Neural progenitor cell (in vitro differentiated cells): ENCODE measurements at regions not wholly inside any gene's neighbourhood (a gene's known extent, or its start where the extent isn't known, plus 50 kb on each side); places are given as distances from the start of the nearest gene placed in this dataset.
A peak's percentile ranks its signal among the peaks of the same experiment; 100 is the strongest.

Source experiments
- DNase-seq: peaks from one replicate; pipeline ENCODE4 v3.0.0-alpha.2; 2016; ENCODE audit warnings: low spot score
- H2AFZ ChIP-seq: fragments of 200-600 bp; sonication (generic); replicated peaks from 2 replicates; pipeline ENCODE4 v1.6.1; 2016; ENCODE audit warnings: antibody characterized with exemption
- H3F3A ChIP-seq: fragments of 200-600 bp; sonication (generic); 2 replicates; pipeline ENCODE4 v1.6.1; 2016; ENCODE audit warnings: antibody characterized with exemption, low read depth
- H3K27ac ChIP-seq: fragments of 200-600 bp; sonication (generic); 2 replicates; pipeline ENCODE4 v1.5.1; 2016; ENCODE audit warnings: mild to moderate bottlenecking
- H3K27me3 ChIP-seq: fragments of 200-600 bp; sonication (generic); 2 replicates; pipeline ENCODE4 v1.6.1; 2016; ENCODE audit warnings: mild to moderate bottlenecking, moderate library complexity
- H3K36me3 ChIP-seq: fragments of 200-600 bp; sonication (generic); 2 replicates; pipeline ENCODE4 v1.5.1; 2016
- H3K4me1 ChIP-seq: fragments of 200-600 bp; sonication (generic); 2 replicates; pipeline ENCODE4 v1.6.1; 2016; ENCODE audit warnings: mixed run types
- H3K4me2 ChIP-seq: fragments of 200-600 bp; sonication (generic); 2 replicates; pipeline ENCODE4 v1.6.1; 2016
- H3K4me3 ChIP-seq: fragments of 200-600 bp; sonication (generic); 2 replicates; pipeline ENCODE4 v1.5.1; 2016
- H3K79me2 ChIP-seq: fragments of 200-600 bp; sonication (generic); 2 replicates; pipeline ENCODE4 v1.6.1; 2016; ENCODE audit warnings: low read depth
- H3K9ac ChIP-seq: fragments of 200-600 bp; sonication (generic); 2 replicates; pipeline ENCODE4 v1.6.1; 2016
- H3K9me3 ChIP-seq: fragments of 200-600 bp; sonication (generic); 2 replicates; pipeline ENCODE4 v1.5.1; 2016; ENCODE audit warnings: low read depth
- H4K20me1 ChIP-seq: fragments of 200-600 bp; sonication (generic); 2 replicates; pipeline ENCODE4 v1.6.1; 2016; ENCODE audit warnings: low read depth
- H3K27ac Mint-ChIP-seq: 3 replicates; pipeline ENCODE4 v1.8.0; 2021; ENCODE audit warnings: mixed read lengths
- H3K27me3 Mint-ChIP-seq: 2 replicates; pipeline ENCODE4 v1.8.0; 2022; ENCODE audit warnings: low read depth, mild to moderate bottlenecking, inconsistent platforms, moderate library complexity, mixed read lengths; ENCODE audit not compliant: insufficient read depth
- H3K36me3 Mint-ChIP-seq: 3 replicates; pipeline ENCODE4 v1.8.0; 2021; ENCODE audit warnings: mixed read lengths
- H3K4me1 Mint-ChIP-seq: 3 replicates; pipeline ENCODE4 v1.8.0; 2021; ENCODE audit warnings: mixed read lengths
- H3K4me3 Mint-ChIP-seq: 3 replicates; pipeline ENCODE4 v1.8.0; 2021; ENCODE audit warnings: mild to moderate bottlenecking, moderate library complexity, mixed read lengths
- H3K9me3 Mint-ChIP-seq: 3 replicates; pipeline ENCODE4 v1.8.0; 2020; ENCODE audit warnings: mixed read lengths
- EZH2 ChIP-seq: fragments of 200-600 bp; sonication (generic); IDR thresholded peaks from 2 replicates; pipeline ENCODE4 v1.6.1; 2017; ENCODE audit warnings: antibody characterized with exemption, mild to moderate bottlenecking, moderate library complexity
- EZH2phosphoT487 ChIP-seq: fragments of 200-600 bp; sonication (generic); IDR thresholded peaks from 2 replicates; pipeline ENCODE4 v1.6.1; 2017; ENCODE audit warnings: antibody characterized with exemption
- TF ChIP-seq, protein P1 (sequence below): fragments of 200-600 bp; sonication (generic); IDR thresholded peaks from 2 replicates; pipeline ENCODE4 v1.5.1; 2017; ENCODE audit warnings: antibody characterized with exemption, mild to moderate bottlenecking

DNA sequence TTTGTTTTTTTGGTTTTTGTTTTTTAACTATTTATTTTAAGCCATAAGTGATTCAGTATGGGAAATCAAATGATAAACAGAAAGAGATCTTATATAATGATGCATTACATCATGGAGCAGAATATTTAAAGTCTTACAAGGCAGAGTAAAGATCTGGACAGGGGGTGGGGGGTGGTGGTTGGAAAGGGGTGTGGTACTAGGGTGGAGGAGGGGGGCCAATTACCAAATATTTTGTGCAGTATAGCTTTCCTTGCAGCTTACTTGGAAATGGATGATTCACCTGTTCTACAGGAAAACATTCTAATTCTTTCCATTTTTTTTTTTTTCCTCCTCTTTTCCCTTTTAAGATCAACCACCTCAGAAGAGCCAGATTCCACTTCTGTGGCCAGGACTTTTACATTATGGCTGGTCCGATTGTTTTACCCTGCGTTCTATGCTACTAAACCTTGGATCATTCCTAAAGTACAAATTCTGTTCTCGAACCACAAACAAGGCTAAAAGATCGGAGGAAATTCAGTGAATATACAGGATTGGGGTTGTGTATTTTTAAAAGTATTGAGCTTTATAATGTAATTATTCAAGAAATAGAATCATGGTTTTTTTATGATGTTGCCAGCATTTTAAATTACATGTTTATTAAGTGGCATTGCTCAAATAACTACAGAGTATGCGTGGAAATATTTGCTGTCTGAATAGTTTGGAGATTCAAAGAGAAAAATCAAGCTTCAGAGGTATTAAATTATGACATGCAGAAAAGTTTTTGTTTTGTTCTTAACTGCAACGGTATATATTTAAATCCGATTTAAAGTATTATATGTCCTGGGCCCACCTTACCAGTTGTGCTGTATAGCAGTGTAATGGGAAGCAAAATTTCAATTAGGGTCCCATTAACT lies 859.5 kb downstream of the USP25 start:
- Mint-ChIP-seq H3K4me1 (peaks cover 12% of the 10 kb centered on the region), H3K27ac (no peak overlapping the region), H3K9me3 (no peaks in the 10 kb centered on the region), H3K36me3 (peaks cover 2% of the 10 kb centered on the region), H3K4me3 (no peak overlapping the region), H3K27me3 (no peaks in the 10 kb centered on the region)
- peaks cover 4% of the 10 kb centered on the region for H3K4me1 ChIP-seq
- H2AFZ ChIP-seq: peak overlapping the region; percentile 83
- H3K27ac ChIP-seq: no peak overlapping the region
- no peak for DNase-seq
- H3K9ac ChIP-seq: no peak overlapping the region
- H3K4me3 ChIP-seq: peak overlapping the region; percentile 43
- H3K4me2 ChIP-seq: peak overlapping the region; percentile 75
- H3F3A ChIP-seq: no peaks in the 10 kb centered on the region
- H3K9me3 ChIP-seq: no peaks in the 10 kb centered on the region
- H3K79me2 ChIP-seq: no peaks in the 10 kb centered on the region
- H4K20me1 ChIP-seq: no peaks in the 10 kb centered on the region
- TF ChIP-seq EZH2phosphoT487 (no peak), EZH2 (no peak)
- TF ChIP-seq, protein P1, sequence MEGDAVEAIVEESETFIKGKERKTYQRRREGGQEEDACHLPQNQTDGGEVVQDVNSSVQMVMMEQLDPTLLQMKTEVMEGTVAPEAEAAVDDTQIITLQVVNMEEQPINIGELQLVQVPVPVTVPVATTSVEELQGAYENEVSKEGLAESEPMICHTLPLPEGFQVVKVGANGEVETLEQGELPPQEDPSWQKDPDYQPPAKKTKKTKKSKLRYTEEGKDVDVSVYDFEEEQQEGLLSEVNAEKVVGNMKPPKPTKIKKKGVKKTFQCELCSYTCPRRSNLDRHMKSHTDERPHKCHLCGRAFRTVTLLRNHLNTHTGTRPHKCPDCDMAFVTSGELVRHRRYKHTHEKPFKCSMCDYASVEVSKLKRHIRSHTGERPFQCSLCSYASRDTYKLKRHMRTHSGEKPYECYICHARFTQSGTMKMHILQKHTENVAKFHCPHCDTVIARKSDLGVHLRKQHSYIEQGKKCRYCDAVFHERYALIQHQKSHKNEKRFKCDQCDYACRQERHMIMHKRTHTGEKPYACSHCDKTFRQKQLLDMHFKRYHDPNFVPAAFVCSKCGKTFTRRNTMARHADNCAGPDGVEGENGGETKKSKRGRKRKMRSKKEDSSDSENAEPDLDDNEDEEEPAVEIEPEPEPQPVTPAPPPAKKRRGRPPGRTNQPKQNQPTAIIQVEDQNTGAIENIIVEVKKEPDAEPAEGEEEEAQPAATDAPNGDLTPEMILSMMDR: no peak
- H3K27me3 ChIP-seq: no peaks in the 10 kb centered on the region
- no peaks in the 10 kb centered on the region for H3K36me3 ChIP-seq

DNA sequence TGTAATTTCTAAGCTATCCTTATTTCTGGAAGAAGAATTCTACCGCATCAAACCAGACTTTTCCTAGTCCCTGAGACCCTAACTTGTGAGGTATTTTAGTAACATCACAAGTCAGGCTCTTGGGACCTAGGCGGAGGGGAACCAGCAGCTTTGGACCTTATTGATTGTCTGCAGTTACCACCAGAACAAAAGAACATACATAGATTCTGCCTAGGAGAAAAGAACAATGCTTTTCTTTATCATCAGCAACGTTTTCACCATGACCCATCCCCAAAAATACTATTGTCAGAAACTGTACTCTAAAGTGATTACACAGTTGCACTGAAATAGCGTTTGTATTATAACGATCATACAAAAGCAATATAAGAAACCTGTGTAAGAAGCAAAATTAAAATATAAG lies 860.4 kb downstream of the USP25 start:
- no peak overlapping the region for H3K27ac Mint-ChIP-seq
- no peaks in the 10 kb centered on the region for H3F3A ChIP-seq
- no peak overlapping the region for H3K27ac ChIP-seq
- peaks cover 4% of the 10 kb centered on the region for H3K36me3 Mint-ChIP-seq
- H3K9ac ChIP-seq: no peak overlapping the region
- H3K9me3 Mint-ChIP-seq: no peaks in the 10 kb centered on the region
- no peaks in the 10 kb centered on the region for H3K9me3 ChIP-seq
- no peaks in the 10 kb centered on the region for H3K36me3 ChIP-seq
- peaks cover 18% of the 10 kb centered on the region for H3K4me1 Mint-ChIP-seq
- H3K4me2 ChIP-seq: no peak overlapping the region
- H3K79me2 ChIP-seq: no peaks in the 10 kb centered on the region
- H3K4me3 ChIP-seq: no peak overlapping the region
- H3K4me3 Mint-ChIP-seq: no peak overlapping the region
- TF ChIP-seq EZH2phosphoT487 (no peak), EZH2 (no peak)
- TF ChIP-seq, protein P1: no peak
- DNase-seq: no peak
- no peak overlapping the region for H2AFZ ChIP-seq
- no peaks in the 10 kb centered on the region for H3K27me3 Mint-ChIP-seq
- peaks cover 10% of the 10 kb centered on the region for H3K4me1 ChIP-seq
- H3K27me3 ChIP-seq: no peaks in the 10 kb centered on the region
- no peaks in the 10 kb centered on the region for H4K20me1 ChIP-seq

DNA sequence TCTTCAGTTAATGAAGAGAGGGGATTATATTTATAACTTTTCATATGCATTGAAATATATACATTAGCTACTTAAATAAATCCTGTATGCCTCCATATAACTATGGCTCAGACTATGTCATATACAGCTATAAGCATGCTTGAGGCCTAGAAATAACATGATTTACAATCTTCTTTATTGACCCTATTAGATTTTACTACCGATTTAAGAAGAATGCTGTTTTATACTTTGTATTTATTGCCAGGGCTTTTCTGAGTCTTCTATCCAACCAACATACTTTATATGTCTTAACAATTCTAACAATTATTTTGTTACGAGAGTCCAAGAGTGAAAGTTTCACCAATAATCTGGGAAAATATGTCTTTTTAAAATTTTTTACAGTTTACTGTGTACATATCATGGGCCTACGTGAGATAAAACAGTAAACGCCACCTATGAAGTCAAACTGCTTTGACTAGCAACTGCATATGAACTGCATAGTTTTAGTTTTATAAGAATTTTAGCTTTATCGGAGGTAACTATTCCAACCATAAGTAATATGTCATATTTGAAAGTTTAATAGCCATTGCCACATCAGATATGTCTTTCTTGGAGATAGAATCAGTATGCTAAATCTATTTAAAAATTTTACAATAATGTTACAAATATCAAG lies 861.0 kb downstream of the USP25 start:
- Mint-ChIP-seq H3K27ac (no peak overlapping the region), H3K4me3 (no peak overlapping the region), H3K4me1 (peaks cover 18% of the 10 kb centered on the region), H3K36me3 (peaks cover 4% of the 10 kb centered on the region), H3K9me3 (no peaks in the 10 kb centered on the region), H3K27me3 (no peaks in the 10 kb centered on the region)
- H2AFZ ChIP-seq: no peak overlapping the region
- no peak overlapping the region for H3K27ac ChIP-seq
- H3K4me2 ChIP-seq: no peak overlapping the region
- H3K9ac ChIP-seq: no peak overlapping the region
- no peaks in the 10 kb centered on the region for H3K79me2 ChIP-seq
- no peaks in the 10 kb centered on the region for H4K20me1 ChIP-seq
- H3K27me3 ChIP-seq: no peaks in the 10 kb centered on the region
- H3F3A ChIP-seq: no peaks in the 10 kb centered on the region
- no peak overlapping the region for H3K4me3 ChIP-seq
- no peaks in the 10 kb centered on the region for H3K9me3 ChIP-seq
- DNase-seq: no peak
- no peaks in the 10 kb centered on the region for H3K36me3 ChIP-seq
- TF ChIP-seq EZH2phosphoT487: no peak
- TF ChIP-seq, protein P1: no peak
- peaks cover 10% of the 10 kb centered on the region for H3K4me1 ChIP-seq
